Activated naive CD4-positive, alpha-beta T cell treated with anti-CD3 and anti-CD28 coated beads, Interleukin-2, amount 50 U/mL, for 16 hours (primary cell): ENCODE measurements at regions not wholly inside any gene's neighbourhood (a gene's known extent, or its start where the extent isn't known, plus 50 kb on each side); places are given as distances from the start of the nearest gene placed in this dataset.

Experiments
- DNase-seq: peaks from one replicate; pipeline ENCODE4 v3.0.0-alpha.2; 2020

DNA sequence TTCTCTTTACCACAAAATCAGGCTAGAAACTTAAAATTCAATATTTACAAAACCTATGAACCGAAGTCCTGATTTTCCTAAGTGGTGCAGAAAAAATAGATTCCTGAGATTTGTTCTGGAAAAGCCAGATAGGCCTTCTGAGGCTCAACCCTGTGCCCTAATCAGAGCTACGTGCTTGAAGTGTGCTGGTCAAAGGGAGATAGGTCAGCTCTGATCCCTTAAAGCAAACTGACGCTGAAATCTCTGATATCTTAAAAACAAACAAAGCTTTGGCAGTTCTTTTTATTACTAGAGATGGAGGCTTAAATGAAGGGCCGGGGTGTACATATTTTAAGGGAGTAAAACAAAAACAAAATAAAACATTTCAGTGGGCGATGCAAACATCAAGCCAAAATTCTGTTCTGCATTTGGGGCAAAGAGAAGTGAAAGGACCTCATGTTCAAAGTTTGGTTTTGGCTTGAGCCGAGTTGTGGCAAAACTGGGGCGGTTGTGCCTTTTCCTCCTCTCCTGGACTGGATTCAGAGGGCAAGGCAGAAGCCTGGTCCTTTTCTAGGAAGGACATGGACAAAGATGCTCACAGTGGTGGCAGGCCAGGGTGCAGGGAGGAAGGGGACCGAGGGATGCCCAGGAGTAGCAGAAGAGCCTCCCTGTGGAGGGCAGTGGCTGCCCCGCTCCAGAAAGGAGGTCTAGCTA is 295.0 kb downstream of the CDCA7 start:
- DNase-seq: no peak

DNA sequence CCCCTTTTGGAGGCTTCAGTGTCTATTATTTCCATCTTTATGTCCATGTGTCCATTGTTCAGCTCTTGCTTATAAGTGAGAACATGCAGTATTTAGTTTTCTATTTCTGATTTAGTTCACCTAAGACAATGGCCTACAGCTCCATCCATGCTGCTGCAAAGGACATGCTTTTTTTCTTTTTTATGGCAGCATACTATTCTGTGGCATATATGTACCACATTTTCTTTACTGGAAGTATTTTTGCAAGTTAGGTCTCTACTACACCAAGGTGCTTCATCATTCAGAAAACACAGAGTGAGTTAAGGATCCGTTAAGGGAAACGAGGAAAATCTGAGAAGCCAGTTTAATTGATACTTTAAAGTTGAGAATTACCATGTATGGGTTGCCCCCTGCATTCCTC is 297.2 kb downstream of the CDCA7 start:
- no peak for DNase-seq

DNA sequence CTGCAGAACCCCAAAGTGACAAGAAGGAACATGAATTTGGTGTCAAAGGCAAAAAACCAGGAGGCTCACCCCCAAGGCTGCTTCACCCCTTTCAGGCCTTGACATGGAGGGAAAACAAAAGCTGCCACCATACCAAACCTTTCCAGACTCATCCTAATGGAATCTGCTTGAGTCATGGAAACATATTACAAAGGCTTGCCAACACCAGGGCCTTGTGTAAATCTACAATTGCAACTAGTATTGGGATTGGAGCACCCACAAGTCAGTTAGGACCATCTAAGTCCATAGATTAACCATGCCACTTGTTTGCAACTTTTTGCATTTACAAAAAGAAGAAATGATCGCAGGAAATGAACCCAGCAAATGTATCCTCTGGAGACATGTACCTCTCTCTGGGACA is 297.6 kb downstream of the CDCA7 start:
- no peak for DNase-seq

DNA sequence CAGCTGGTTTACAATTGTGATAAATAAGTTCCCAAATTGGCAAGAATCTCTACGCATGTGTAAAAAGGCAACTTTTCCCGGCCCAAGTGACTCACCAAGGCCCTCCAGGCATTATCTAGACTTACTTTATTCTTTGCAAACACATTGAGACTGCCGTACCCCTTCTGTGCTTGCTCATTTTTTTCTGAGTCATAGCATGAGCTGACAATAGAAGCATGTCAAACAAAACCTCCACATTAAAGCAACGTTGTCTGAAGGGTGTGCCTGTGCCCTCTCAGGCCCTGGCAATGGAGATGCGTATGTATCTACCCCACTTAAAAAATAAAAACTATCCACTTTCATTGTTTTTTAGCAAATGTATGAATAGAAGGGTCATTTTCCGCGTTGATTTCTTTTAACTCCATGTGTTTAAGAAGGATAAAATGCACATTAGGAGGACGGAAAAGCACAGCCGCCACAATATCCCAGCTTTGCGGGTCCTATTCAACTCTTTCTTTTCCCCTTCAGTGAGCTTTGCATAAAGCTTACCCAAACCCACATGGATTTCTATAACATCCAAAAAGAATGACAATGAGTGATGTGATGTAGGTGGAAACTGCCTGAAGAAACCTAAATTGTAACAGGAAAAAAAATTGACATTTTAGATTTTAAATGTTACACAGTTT is 298.2 kb downstream of the CDCA7 start:
- DNase-seq: no peak

DNA sequence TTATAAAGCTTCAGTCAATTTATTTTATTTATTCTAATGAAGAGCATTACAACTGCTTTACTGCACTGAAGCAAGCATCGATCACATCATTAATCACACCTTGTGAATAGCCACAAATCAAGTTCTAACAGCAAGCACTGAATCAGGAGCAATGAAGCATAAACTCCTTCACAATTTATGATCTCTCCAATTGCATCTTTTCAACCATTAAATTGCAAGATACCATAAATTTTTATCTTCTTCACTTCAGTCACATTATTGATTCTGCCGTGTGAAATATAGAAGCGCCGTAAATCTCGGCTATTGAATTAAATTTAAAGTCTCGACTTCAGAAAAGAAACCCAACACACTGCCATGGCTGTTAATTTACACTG is 298.7 kb downstream of the CDCA7 start:
- DNase-seq: no peak

DNA sequence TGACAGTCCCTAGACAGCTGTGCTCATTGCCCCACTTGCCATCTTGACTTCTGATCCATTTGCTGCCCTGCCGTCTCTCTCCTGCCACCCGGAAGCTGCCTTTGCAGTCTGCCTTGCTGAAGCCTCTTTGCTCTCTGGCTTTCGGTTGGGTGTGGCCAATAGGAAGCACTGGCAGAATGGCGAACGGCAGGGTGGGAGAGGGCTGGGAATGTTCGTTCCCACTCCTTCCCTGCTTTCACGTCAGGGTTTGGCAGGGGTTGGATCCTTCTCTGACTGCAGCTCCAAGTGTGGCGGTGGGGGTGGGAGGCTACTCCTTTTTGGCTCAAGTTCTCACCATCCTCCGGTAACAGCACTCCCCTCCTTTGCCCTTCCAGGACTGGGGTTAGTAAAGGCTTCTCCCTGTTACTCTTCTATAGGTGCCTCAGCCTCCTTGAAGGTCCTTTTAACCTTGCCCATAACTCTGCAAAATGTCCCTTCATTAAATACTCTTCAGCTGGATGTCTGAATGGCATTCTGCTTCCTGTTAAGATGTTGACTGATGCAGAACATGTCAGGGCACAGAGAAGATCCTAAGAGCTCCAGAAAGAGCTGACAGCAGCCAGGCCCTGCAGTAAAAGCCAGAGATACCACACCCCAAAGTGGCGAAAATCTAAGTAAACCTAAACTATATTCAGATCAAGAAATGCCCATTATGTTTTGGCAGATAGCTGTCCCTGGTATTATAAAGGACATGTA is 299.7 kb downstream of the CDCA7 start:
- no peak for DNase-seq

DNA sequence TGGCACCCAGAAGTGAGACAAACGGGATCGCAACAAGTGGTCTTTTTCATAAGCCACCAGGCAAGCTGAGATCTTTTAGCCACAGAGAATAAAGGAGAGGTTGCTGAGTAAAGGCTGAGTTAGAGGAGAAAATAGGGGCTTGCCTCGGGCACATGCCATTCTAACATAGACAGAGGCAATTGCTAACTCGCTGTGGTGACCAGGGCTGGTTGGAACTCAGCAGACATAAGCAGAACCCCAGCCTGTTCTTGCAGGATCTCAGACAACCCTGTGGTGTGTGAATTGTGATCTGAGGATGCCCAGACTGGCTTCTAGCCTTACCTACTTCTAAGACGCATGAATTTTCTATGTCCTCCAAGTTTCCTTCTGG is 300.2 kb downstream of the CDCA7 start:
- no peak for DNase-seq

DNA sequence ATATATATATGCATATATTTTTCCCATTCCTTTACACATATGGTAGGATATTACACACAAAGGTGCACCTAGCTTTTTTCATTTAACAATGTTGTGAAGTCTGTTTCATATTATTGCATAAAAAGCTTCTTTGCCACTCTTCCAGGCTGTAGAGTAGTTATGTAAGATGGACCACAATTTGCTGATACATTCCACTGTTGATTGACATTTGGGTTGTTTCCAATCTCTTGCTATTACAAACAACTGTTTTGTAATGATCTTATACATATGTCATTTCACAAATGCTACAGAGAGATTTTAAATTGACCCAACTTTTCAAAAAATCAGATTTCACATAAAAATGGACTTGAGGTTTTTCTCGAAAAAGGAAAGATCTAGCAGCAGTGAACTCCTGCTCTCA is 301.4 kb downstream of the CDCA7 start:
- DNase-seq: no peak

DNA sequence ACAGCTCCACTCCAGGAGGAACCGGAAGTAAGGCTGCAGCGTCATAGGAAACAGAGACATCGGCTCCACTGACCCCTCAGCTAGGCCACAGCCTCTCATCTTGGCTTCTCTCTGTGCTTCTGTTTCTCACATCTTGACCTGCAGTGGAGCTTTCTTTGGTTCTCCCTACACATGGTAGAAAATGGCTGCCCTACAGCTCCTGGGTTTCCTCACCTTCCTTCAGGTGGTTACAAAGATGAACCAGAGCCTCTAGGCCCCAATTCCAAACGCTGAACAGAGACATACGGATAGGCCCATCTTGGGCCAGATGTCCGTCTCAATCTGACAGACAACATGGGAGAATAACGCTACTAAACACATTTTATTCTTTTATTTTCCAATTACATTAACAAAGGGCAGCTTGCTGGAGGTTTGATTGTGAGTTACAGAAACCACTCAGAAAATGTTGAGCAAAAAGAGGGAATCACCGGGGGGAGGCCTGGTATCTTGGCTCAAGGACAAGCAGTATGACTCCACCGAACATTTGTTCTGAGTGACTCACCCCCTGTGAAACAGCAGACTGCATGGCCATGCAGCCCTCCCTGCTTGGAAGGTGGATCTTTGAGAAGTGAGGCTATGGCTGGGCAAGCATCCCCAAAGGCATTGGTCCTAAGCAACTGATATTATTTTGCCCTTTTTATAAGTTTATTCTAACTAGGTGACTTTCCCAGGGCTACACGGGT is 303.5 kb downstream of the CDCA7 start:
- DNase-seq: no peak

DNA sequence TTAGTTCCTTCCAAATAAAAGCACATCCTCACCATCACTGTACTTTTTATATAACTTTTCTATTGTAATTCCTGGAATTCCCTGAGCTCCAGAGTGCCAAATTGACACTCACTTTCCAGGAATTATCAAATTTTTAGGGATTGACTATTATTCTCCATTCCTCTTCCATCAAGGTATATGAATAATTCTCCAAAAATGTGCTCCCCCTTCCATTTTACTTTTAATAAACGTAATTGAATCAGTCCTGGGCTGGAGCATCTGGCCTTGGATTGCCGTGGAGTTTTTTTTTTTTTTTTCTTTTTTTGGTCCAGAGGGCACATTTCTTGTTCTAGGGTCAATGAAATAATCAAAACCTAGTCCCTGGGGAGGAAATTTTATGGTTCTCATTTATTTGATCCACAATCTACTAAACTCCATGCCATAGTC is 304.3 kb downstream of the CDCA7 start:
- DNase-seq: no peak

DNA sequence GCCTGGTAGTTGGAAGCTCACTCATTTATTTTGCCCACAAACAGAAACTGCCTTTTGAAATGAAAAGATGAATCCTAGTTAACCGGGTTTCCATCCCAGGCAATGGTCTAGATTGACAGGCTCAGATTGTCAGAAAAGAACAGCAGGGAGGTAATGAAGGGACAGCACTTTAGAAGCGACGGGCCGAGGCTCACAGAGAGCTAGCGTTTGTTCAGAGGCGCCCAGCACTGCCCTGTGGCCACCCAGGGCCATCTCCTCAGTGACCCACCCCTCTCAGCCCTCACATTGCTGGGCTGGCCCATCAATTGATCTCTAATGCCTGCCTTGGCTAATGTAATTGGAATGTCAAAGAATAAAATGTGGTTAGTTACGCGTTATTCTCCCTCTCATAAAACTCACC is 304.8 kb downstream of the CDCA7 start:
- no peak for DNase-seq

DNA sequence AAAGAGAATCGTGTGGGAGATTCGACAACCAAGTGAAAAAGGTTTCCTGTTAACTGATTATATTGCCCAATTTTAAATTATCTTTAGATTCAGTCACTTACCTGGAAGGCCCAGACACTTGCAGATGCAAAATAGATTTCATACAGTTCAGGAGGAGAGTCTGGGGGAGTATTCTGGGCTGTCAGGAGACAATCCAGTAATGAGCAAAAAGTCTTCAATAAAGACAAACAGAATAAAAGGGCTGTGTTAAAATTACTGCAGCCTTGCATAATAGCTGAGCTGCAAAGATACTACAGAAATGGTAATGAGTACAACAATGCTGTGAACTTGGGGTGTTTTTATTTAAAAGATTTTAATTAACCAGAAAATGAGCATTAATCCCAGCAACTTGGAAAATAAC is 303.6 kb downstream of the SP3 start:
- no peak for DNase-seq

DNA sequence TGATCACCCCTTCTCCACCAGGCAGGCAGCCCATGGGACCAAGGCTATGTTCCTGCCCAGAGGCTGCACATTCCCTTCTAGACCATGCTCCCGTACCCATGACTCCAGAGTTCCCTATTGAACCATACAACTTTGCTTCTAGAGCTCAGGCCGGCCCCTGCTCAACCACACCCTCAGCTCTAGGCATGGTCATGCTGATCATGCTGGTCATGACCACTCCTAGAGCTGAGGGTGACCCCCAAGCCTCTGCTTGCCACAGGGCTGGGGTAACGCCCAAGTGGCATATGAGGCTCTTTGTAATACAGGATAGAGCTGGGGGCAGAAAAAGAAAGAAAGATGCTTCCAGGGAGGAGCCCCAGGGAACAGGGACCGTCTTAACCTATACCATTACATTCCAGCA is 301.8 kb downstream of the SP3 start:
- no peak for DNase-seq

DNA sequence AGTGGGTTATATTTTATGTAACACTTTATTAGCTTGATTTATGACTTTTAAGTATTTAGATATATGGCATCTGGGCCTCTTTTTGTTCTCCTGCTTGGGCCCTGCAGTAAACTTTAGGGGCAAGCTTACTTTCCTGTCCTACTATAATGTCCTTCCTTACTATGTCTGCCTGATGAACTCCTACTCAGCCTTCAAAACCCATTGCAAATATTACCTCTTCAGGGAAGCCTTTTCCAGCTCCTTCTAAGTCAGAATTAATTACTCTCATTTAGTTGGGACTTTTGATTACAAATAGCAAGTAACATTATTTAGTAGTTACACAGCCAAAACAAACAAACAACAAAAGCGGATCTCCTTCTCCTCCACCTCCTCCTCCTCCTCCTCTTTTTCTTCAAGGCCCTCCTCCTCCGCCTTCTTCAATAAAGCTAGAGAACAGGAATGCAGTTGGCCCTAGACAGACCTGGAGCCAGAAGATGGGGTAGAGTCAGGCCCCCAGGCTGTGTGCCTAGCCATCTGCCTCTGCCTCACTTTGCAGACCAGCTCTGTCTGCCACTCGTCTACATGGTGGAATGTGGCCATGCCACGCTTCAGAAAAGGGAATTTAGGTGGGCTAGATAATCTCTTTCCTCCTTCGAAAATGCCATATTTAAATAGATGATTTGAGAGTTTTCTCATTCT is 301.2 kb downstream of the SP3 start:
- no peak for DNase-seq

DNA sequence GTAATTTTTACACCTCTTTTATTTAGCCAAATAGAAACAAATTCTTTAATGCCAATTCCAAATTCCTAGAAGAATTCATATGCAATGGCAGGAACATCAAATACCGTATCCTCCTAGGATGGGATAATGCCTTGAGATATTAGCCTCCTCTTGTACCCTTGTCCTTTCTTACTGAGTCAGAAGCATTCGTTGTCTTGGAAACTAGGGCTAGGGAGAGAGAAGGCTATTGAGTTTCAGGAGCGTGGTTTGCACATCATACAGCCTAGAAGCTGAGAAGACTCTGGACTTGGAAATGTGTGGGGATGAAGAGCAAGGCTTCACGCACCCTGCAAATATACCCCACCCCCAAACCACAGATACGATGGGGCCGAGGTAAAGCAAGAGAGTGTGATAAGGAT is 300.7 kb downstream of the SP3 start:
- no peak for DNase-seq

DNA sequence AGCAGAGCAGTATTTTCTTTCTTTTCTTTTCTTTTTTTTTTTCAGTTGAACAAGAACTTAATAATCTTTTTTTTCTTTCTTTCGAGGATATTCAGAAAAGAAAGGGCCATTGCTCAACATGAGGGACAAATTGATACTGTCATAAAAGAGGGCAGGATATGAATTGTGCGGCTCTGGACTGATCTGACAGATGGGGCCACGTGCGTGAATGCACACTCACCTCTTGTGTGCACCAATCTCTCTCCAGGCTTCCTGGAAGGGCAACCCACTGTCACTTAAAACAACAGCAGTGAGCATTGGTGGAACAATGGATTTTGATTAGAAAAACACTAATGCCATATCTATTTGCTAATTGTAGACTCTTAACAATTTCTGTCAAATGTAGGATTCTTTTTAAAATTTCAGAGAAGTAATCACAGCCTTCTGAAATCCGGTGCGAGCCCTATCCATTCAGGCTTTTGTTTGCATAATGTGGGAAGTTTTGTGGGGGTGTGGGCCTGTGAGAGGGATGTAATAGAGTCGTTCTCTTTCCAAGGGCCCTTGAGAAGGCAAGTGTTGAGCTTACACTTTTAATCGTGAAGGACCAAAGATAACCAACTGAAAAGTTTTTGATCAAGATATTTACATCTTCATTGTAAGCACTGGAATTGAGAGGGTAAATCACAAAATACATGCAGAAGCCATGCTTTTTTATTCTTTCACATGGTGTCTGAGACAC is 298.8 kb downstream of the SP3 start:
- DNase-seq: no peak

DNA sequence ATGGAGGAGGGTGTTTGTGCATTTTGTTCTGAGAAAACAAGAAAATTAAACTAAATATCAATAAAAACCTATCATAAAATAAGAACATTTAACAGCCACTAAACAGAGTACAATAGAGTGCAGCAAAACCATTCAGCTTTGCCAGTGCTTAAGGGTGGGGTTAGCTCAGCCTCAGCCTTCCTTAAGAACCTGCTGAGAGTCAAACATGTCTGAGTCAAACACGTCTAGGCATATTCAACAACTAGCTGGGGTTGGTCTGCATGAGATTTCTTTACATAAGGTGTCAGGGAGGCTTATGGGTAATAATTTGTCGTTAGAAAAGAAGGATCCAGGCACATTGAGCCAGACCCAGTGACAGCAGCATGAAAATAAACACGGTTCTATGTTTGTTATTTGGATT is 298.2 kb downstream of the SP3 start:
- no peak for DNase-seq

DNA sequence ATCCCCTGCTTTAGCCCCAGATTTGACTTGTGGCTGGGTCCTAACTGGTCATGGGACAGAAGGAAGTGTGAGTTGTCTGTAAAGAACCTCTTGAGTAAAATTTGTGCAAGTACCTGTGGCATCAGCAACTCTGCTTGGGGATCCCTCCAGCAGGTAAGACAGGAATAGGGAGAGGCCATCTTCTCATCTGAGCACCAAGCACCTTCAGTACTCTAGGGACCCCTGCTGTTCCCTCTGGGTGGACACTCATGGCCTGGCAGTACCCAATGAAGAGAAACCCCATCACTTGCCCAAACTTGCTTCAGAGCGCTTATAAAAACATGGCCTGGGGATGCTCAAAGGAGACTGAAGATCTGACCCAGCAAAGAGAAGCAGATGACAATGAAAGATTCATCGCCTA is 297.8 kb downstream of the SP3 start:
- DNase-seq: no peak

DNA sequence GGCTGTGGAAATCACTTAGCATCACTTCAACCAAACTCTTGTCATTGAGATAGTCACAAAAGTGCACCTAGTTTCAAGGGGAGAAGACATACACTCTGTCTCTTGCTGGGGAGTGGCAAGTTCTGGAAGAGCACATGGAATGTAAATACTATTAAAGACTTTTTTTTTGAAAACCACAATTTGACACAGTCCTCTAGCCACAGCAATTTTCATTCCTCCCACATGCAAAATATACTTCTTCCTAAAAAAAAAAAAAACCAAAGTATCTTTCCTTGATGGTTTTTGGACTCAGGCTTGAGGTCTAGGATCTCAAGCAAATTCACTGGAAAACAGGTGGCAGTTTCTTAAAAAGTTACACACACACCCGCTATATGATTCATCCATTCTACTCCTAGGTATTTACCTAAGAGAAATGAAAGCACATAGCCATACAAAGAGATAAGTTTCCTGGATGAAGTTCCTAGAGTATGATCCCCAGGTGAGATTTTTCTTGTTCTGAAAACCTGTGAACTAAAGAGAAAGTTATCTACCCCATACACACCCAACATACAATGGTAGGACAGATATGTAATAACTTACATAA is 295.8 kb downstream of the SP3 start:
- DNase-seq: no peak

DNA sequence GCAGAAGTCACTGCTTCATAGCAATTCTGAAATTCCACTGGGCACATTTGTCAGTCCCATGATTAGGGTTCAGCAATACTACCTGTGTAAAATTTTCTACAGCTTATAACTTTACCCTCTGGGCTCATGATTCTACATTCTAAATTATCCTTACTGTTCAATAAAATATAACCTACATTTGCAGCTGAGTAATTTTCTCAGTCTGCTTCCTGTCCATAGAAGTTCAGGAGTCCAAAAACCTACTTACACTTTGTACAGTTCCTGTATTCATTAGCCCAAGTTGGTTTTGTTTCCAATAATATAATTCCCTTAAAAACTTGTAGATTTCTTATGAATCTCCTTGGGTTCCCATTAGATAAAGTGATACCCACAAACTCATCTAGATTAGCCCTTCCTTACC is 295.3 kb downstream of the SP3 start:
- no peak for DNase-seq

DNA sequence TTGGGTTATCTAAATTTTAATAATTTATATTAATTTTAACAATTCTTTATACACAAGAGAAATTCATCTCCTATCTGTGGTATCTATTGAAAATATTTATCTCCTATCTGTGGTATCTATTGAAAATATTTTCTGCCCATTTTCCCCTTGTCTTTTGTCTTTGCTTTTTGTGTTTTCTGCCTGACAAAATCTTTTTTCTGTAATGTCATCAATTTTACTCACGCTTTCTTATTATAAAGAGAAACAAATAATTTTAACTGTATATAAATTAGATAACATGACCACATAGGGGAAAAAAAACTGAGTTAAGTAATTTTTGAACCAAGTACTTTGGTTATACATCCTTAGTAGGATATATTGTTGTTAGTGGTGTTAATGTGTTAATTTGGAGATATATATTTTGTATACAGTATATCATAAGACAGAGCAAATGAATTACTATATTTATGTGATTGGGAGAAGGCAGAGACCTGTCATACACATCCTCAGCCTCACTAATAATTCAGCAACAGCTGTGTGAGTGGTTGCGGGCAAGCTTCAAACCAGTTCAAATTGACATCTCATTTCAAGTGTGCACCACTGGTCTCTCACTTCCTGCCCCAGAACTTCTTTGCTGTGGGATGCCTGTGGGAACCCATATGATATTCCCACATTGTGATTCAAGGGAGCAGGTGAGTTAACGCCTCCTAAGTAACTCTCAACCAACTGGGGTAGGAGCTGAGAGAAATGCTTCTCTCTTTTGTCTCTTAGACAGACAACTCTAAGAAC is 292.4 kb downstream of the SP3 start:
- no peak for DNase-seq
